H1 (cell line): ENCODE measurements at regions not wholly inside any gene's neighbourhood (a gene's known extent, or its start where the extent isn't known, plus 50 kb on each side); places are given as distances from the start of the nearest gene placed in this dataset.

Experiments used
- CTBP2 ChIP-seq: IDR thresholded peaks from 2 replicates; pipeline ENCODE4 v1.7.0; 2011; ENCODE audit warnings: borderline replicate concordance, mild to moderate bottlenecking, moderate library complexity, mixed read lengths, low read length; ENCODE audit not compliant: insufficient read depth, insufficient read length
- JUND ChIP-seq: IDR thresholded peaks from 2 replicates; pipeline ENCODE4 v1.6.1; 2011; ENCODE audit warnings: mild to moderate bottlenecking, improper control_type of control experiment, low read length
- MAFK ChIP-seq: IDR thresholded peaks from 2 replicates; pipeline ENCODE4 v1.6.1; 2012; ENCODE audit warnings: low read depth, mild to moderate bottlenecking, improper control_type of control experiment, low read length
- SP4 ChIP-seq: IDR thresholded peaks from 2 replicates; pipeline ENCODE4 v1.6.1; 2012; ENCODE audit warnings: low read length, inconsistent platforms
- TAF7 ChIP-seq: optimal IDR thresholded peaks from 2 replicates; pipeline ENCODE3; 2011; ENCODE audit warnings: low read depth, mild to moderate bottlenecking, inconsistent platforms, low read length, moderate library complexity, borderline replicate concordance

DNA sequence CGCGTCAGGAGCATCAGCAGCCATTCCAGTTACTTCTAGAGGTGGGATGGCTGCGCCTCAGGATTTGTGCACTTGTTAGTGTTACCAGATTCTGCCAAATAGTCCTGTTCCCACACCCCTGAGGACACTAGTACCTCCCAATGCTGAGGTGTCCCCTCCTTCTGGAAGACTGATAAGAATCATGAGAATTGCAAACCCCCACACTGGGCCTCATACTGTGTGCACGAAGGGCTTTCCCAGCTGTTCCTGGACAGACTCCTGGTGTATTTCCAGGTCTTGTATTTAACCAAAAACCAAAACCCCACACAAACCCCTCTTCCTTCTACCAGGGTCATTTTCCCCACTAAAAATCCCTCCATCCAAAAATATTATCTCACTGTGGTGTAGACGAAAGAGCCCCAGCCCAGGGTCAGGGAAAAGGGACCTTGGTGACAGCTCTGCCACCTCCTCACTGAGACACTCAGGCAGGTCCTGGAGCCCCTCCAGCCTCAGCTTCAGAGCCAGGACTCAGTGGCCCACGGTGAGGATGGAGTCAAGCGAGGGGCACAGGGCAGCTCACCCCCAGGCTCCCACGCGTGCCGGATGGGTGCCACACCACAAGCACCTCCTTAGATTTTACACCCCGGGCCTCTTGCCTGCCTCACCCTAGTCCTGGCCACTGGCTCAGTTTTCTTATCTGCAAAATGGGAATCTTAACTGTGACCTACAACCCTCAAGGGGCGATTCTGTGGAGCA, 131.4 kb upstream of the RUNX3 start (continued):
- TF ChIP-seq CTBP2 (no peak), JUND (no peak), TAF7 (no peak), SP4 (no peak), MAFK (no peak)
